ENCODE measurements at regions not wholly inside any gene's neighbourhood (a gene's known extent, or its start where the extent isn't known, plus 50 kb on each side); places are given as distances from the start of the nearest gene placed in this dataset.

DNA sequence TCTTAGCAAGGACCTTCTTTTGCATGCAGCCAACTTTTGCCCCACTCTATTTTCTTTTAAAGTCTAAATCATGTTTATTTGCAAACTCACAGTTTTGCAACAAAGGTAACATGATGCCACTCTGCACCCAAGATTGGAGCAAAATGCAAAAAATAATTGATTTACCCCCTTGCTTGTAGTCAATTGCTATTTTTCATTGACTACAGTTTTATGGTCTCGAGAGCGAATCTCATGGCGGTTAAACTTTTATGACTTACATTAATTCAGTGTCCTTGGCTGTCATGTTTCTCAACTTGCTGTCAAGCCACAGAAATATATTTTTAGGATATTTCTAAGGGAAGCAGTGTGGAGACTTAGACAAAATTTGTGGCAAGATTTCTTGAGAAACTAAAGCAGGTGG lies 110.0 kb upstream of the JCAD start:
- Histone ChIP-seq H3K4me1 (ENCODE audit: control insufficient read depth, insufficient read depth, low read length) (no peaks in the 10 kb centered on the region), H3K9me3 (ENCODE audit: control insufficient read depth, insufficient read depth, low read depth, low read length) (no peaks in the 10 kb centered on the region), H3K4me3 (ENCODE audit: low read depth, low read length) (no peak overlapping the region), H3K36me3 (ENCODE audit: control insufficient read depth in 2 of 2, insufficient read depth in 1 of 2, low read length in 2 of 2) (no peaks in the 10 kb centered on the region), H3K27ac (ENCODE audit: extremely low read depth, low read depth, low read length) (no peak overlapping the region)
- TF ChIP-seq ZNF133 (tag by site-specific recombination; IDR thresholded peaks at IDR 0.05) (no peak), ZNF138 (tag by site-specific recombination; IDR thresholded peaks at IDR 0.05; ENCODE audit: borderline replicate concordance) (no peak), ZNF501 (tag by site-specific recombination; IDR thresholded peaks at IDR 0.05) (no peak), KLF7 (tag by site-specific recombination; IDR thresholded peaks at IDR 0.05; ENCODE audit: borderline replicate concordance) (no peak), EGR2 (tag by site-specific recombination; IDR thresholded peaks at IDR 0.05; ENCODE audit: low read depth) (no peak), ZNF707 (tag by site-specific recombination; IDR thresholded peaks at IDR 0.05) (no peak), MZF1 (tag by site-specific recombination; IDR thresholded peaks at IDR 0.05; ENCODE audit: borderline replicate concordance) (no peak), ZNF560 (tag by site-specific recombination; IDR thresholded peaks at IDR 0.05; ENCODE audit: borderline replicate concordance) (no peak), ZNF350 (tag by site-specific recombination; IDR thresholded peaks at IDR 0.05) (no peak)
- TF ChIP-seq, protein P1, sequence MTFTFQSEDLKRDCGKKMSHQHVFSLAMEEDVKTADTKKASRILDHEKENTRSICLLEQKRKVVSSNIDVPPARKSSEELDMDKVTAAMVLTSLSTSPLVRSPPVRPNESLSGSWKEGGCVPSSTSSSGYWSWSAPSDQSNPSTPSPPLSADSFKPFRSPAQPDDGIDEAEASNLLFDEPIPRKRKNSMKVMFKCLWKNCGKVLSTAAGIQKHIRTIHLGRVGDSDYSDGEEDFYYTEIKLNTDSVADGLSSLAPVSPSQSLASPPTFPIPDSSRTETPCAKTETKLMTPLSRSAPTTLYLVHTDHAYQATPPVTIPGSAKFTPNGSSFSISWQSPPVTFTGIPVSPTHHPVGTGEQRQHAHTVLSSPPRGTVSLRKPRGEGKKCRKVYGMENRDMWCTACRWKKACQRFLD (tag by site-specific recombination; IDR thresholded peaks at IDR 0.05), result no peak
- TF ChIP-seq, protein P2, sequence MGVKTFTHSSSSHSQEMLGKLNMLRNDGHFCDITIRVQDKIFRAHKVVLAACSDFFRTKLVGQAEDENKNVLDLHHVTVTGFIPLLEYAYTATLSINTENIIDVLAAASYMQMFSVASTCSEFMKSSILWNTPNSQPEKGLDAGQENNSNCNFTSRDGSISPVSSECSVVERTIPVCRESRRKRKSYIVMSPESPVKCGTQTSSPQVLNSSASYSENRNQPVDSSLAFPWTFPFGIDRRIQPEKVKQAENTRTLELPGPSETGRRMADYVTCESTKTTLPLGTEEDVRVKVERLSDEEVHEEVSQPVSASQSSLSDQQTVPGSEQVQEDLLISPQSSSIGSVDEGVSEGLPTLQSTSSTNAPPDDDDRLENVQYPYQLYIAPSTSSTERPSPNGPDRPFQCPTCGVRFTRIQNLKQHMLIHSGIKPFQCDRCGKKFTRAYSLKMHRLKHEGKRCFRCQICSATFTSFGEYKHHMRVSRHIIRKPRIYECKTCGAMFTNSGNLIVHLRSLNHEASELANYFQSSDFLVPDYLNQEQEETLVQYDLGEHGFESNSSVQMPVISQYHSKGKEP (tag by site-specific recombination; IDR thresholded peaks at IDR 0.05), result no peak
- TF ChIP-seq, protein P3, sequence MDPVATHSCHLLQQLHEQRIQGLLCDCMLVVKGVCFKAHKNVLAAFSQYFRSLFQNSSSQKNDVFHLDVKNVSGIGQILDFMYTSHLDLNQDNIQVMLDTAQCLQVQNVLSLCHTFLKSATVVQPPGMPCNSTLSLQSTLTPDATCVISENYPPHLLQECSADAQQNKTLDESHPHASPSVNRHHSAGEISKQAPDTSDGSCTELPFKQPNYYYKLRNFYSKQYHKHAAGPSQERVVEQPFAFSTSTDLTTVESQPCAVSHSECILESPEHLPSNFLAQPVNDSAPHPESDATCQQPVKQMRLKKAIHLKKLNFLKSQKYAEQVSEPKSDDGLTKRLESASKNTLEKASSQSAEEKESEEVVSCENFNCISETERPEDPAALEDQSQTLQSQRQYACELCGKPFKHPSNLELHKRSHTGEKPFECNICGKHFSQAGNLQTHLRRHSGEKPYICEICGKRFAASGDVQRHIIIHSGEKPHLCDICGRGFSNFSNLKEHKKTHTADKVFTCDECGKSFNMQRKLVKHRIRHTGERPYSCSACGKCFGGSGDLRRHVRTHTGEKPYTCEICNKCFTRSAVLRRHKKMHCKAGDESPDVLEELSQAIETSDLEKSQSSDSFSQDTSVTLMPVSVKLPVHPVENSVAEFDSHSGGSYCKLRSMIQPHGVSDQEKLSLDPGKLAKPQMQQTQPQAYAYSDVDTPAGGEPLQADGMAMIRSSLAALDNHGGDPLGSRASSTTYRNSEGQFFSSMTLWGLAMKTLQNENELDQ (tag by site-specific recombination; IDR thresholded peaks at IDR 0.05; ENCODE audit: low read depth), result no peak
- TF ChIP-seq, protein P4, sequence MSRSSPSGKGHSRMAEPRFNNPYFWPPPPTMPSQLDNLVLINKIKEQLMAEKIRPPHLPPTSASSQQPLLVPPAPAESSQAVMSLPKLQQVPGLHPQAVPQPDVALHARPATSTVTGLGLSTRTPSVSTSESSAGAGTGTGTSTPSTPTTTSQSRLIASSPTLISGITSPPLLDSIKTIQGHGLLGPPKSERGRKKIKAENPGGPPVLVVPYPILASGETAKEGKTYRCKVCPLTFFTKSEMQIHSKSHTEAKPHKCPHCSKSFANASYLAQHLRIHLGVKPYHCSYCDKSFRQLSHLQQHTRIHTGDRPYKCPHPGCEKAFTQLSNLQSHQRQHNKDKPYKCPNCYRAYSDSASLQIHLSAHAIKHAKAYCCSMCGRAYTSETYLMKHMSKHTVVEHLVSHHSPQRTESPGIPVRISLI (tag by site-specific recombination; IDR thresholded peaks at IDR 0.05), result no peak
- ChIA-PET POLR2A (no interaction called here), CTCF (no interaction called here)

DNA sequence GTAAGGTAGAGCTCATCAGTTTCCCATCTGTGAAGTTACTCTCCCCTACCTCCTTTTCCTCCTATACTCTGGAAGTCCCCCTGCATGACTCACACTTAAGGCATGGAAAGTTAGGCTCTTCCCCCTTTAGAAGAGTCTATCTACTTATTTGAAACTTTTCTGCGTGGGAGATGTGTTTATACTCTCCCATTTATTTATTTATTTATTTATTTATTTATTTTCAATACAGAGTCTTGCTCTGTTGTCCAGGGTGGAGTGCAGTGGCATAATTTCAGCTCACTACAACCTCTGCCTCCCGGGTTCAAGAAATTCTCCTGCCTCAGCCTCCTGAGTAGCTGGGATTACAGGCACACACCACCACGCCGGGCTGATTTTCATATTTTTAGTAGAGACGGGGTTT lies 107.5 kb upstream of the JCAD start:
- Histone ChIP-seq H3K9me3 (ENCODE audit: control insufficient read depth, insufficient read depth, low read depth, low read length) (no peaks in the 10 kb centered on the region), H3K36me3 (ENCODE audit: control insufficient read depth in 2 of 2, insufficient read depth in 1 of 2, low read length in 2 of 2) (no peaks in the 10 kb centered on the region), H3K4me3 (ENCODE audit: low read depth, low read length) (no peak overlapping the region), H3K4me1 (ENCODE audit: control insufficient read depth, insufficient read depth, low read length) (no peaks in the 10 kb centered on the region), H3K27ac (ENCODE audit: extremely low read depth, low read depth, low read length) (no peak overlapping the region)
- ChIA-PET POLR2A (no interaction called here), CTCF (no interaction called here)
- TF ChIP-seq ZNF426 (tag by site-specific recombination; IDR thresholded peaks at IDR 0.05), result peak; percentile 54
- 0 out of 2 replicates have a peak, but pooled peaks have one; percentile 19 for TF ChIP-seq ZNF140 (tag by site-specific recombination; IDR thresholded peaks at IDR 0.05)
- no peak for TF ChIP-seq ZNF132 (tag by site-specific recombination; IDR thresholded peaks at IDR 0.05; ENCODE audit: borderline replicate concordance)
- TF ChIP-seq ZNF155 (tag by site-specific recombination; IDR thresholded peaks at IDR 0.05), result no peak
- TF ChIP-seq, protein P5, sequence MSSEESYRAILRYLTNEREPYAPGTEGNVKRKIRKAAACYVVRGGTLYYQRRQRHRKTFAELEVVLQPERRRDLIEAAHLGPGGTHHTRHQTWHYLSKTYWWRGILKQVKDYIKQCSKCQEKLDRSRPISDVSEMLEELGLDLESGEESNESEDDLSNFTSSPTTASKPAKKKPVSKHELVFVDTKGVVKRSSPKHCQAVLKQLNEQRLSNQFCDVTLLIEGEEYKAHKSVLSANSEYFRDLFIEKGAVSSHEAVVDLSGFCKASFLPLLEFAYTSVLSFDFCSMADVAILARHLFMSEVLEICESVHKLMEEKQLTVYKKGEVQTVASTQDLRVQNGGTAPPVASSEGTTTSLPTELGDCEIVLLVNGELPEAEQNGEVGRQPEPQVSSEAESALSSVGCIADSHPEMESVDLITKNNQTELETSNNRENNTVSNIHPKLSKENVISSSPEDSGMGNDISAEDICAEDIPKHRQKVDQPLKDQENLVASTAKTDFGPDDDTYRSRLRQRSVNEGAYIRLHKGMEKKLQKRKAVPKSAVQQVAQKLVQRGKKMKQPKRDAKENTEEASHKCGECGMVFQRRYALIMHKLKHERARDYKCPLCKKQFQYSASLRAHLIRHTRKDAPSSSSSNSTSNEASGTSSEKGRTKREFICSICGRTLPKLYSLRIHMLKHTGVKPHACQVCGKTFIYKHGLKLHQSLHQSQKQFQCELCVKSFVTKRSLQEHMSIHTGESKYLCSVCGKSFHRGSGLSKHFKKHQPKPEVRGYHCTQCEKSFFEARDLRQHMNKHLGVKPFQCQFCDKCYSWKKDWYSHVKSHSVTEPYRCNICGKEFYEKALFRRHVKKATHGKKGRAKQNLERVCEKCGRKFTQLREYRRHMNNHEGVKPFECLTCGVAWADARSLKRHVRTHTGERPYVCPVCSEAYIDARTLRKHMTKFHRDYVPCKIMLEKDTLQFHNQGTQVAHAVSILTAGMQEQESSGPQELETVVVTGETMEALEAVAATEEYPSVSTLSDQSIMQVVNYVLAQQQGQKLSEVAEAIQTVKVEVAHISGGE (tag by site-specific recombination; conservative IDR thresholded peaks at IDR 0.05; ENCODE audit: low read depth), result peak; percentile 55
- TF ChIP-seq, protein P6, sequence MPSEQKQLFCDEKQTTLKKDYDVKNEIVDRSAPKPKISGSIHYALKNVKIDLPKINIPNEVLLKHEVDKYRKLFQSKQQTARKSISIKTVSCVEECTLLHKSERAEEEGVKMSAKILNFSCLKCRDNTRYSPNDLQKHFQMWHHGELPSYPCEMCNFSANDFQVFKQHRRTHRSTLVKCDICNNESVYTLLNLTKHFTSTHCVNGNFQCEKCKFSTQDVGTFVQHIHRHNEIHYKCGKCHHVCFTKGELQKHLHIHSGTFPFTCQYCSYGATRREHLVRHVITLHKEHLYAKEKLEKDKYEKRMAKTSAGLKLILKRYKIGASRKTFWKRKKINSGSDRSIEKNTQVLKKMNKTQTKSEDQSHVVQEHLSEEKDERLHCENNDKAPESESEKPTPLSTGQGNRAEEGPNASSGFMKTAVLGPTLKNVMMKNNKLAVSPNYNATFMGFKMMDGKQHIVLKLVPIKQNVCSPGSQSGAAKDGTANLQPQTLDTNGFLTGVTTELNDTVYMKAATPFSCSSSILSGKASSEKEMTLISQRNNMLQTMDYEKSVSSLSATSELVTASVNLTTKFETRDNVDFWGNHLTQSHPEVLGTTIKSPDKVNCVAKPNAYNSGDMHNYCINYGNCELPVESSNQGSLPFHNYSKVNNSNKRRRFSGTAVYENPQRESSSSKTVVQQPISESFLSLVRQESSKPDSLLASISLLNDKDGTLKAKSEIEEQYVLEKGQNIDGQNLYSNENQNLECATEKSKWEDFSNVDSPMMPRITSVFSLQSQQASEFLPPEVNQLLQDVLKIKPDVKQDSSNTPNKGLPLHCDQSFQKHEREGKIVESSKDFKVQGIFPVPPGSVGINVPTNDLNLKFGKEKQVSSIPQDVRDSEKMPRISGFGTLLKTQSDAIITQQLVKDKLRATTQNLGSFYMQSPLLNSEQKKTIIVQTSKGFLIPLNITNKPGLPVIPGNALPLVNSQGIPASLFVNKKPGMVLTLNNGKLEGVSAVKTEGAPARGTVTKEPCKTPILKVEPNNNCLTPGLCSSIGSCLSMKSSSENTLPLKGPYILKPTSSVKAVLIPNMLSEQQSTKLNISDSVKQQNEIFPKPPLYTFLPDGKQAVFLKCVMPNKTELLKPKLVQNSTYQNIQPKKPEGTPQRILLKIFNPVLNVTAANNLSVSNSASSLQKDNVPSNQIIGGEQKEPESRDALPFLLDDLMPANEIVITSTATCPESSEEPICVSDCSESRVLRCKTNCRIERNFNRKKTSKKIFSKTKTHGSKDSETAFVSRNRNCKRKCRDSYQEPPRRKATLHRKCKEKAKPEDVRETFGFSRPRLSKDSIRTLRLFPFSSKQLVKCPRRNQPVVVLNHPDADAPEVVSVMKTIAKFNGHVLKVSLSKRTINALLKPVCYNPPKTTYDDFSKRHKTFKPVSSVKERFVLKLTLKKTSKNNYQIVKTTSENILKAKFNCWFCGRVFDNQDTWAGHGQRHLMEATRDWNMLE (tag by site-specific recombination; conservative IDR thresholded peaks at IDR 0.05; ENCODE audit: low read depth), result peak; percentile 72
- TF ChIP-seq ZBTB8A (tag by site-specific recombination; IDR thresholded peaks at IDR 0.05), result 0 out of 2 replicates have a peak, but pooled peaks have one; percentile 33

All from HEK293 (cell line).